HG03565 (cell line): ENCODE measurements at regions not wholly inside any gene's neighbourhood (a gene's known extent, or its start where the extent isn't known, plus 50 kb on each side); places are given as distances from the start of the nearest gene placed in this dataset.

Source experiments
- ATAC-seq: cut with Tn5 transposase; IDR thresholded peaks from one replicate; pipeline ENCODE4 v1.9.1; 2021; ENCODE audit warnings: mild to moderate bottlenecking, moderate library complexity; ENCODE audit not compliant: unreplicated experiment

DNA sequence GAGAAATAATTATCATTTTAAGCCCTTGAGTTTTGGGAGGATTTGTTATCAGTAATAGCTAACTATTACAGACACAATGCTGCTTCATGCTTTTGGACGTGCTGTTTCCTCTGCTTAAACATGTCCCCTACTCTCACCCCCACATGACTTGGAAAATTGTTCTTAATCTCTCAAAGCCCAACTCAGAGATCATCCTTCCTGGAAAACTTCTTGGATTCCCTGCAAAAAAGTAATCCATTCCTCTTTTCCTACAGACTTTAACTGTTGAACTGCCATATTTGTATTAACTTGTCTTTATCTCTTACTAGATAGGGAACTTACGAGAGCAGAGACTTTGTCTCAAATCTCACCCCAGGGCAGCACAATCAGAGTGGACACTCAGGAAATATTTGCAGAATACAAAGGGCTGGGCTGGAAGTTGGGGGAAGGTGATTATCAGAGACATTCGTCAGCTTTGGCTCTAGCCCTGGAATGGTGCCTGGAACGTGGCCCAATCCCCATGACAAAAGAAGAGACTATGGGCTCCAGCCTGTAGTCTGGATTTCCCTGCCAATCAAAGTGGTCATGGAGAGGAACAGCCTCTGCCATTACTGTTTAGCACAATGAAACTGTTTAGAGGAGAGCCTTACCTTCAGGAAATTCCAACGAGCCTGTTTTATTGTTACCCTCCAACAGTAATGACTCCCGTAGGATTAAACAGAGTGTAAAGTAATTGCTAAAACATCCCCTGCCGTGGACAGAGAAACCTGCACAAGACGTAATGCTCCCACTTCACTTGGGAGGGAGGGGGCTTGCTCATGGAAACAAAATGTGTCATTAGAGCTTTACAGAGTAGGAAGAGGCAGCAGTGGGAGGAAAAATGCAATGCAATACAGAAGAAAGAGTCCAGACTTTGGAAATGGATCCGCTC is 140.4 kb upstream of the AUTS2 start:
- ATAC-seq, result no peak

DNA sequence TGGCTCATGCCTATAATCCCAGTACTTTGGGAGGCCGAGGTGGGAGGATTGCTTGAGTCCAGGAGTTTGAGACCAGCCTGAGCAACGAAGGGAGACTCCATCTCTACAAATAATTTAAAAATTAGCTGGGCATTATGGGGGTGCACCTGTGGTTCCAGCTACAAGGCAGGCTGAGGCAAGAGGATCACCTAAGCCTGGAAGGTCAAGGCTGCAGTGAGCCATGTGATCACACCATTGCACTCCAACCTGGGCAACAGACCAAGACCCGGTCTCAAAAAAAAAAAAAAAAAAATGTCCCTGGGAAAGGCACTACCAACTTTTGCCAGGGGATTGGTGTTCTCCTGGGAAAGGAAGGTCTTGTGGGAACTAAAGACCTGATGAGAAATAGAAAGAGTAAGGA is 134.2 kb upstream of the AUTS2 start:
- no peak for ATAC-seq

DNA sequence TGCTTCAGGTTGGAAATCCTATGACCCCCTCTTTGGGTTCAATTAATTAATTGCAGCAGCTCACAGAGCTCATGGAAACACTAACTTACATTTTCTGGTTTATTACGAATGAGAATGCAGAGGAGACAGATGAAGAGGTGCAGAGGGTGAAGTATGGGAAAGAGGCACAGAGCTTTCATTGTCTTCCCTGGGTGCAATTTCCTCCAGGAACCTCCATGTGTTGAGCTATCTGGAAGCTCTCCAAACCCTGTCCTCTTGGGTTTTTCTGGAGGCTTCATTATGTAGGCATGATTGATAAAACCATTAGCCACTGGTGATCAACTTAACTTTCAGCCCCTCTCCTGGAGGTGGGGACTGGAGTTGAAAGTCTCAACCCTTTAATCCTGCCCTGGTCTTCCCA is 133.0 kb upstream of the AUTS2 start:
- ATAC-seq, result no peak

DNA sequence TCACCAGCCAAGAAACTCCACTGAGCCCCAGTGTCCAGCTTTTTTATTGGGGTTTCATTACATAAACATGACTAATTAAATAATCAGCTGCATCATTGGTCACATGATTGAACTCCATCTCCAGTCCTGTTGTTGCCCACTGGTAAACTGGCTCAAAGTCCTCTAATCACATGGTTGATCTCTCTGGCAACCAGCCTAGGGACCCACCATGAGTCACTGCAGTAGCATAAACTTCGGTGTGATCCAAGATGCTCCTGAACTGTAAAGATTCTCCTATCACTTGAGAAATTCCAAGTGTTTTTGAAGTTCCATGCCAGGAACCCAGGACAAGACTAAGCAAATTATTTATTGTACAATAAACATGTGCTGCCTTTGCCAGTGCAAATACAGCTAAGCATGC is 130.4 kb upstream of the AUTS2 start:
- no peak for ATAC-seq

DNA sequence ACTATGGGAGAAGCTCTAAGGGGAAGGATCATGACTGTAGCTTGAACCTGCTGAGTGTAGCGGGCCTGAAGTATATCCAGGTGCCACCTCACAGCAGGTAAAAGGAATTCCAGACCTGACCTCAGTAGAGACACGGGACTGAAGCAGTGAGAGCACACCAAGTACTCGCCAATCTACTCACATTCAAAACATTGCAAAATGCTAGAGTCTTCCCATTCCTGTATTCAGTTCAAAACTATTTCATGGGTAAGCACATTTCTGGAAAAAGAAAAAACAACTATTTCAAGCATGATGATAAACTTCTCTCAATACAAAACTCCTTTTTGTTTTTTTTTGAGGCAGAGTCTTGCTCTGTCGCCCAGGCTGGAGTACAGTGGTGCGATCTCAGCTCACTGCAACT is 121.9 kb upstream of the AUTS2 start:
- ATAC-seq, result no peak

DNA sequence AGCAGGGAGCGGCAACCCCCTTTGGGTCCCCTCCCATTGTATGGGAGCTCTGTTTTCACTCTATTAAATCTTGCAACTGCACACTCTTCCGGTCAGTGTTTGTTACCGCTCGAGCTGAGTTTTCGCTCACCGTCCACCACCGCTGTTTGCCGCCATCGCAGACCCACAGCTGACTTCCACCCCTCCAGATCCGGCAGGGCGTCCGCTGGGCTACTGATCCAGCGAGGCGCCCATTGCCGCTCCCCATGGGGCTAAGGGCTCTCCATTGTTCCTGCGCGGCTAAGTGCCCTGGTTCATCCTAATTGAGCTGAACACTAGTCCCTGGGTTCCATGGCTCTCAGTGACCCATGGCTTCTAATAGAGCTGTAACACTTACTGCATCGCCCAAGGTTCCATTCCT is 115.6 kb upstream of the AUTS2 start:
- ATAC-seq, result no peak

DNA sequence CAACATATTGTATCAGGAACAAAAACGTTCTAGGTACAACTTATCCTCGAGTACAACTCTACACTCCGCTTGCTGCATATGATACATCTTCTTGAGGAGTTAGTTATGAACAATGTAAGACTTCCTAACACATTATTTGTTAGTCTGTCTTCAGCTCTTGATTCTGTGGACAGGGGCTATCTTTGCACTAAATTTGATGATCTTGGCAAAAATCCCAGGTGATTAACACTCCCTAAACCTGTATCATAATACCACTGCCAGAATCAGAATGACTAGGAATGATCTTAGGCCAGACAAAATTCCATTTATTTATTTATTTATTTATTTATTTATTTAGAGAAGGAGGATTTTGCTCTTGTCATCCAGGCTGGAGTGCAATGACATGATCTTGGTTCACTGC is 108.7 kb upstream of the AUTS2 start:
- no peak for ATAC-seq

DNA sequence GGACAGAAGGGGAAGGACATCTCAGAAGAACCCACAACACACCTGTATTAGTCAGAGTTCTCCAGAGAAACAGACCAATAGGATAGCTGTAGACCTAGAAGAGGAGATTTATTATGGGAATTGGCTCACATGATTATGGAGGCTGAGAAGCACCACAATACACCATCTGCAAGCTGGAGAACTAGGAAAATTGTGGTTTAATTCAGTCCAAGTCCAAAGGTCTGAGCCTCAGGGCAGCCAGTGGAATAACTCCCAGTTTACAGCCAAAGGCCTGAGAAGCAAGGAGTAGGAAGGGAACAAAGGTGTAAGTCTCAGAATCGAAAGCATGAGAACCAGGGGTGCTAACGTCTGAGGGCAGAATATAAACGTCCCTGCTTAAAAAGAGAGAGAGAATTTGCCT is 99.6 kb upstream of the AUTS2 start:
- no peak for ATAC-seq

DNA sequence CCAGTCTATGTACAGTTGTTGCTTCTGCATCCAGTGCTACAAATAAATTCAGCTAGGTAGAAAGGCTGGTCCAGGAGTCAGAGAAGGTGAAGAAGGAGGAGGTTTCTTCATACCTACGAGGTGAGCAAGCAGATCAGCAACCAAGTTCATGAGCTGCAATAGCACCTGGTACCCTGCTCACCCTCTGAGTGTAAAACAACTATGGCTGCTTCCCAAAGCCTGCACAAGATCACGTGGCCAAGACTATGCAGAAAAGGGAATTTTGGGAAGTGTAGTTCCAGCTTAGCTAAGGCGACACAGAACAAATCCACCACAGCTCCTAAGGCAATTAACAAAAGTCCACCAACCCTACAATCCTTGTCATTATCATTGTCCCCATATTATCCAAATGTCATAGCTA is 95.9 kb upstream of the AUTS2 start:
- ATAC-seq, result no peak

DNA sequence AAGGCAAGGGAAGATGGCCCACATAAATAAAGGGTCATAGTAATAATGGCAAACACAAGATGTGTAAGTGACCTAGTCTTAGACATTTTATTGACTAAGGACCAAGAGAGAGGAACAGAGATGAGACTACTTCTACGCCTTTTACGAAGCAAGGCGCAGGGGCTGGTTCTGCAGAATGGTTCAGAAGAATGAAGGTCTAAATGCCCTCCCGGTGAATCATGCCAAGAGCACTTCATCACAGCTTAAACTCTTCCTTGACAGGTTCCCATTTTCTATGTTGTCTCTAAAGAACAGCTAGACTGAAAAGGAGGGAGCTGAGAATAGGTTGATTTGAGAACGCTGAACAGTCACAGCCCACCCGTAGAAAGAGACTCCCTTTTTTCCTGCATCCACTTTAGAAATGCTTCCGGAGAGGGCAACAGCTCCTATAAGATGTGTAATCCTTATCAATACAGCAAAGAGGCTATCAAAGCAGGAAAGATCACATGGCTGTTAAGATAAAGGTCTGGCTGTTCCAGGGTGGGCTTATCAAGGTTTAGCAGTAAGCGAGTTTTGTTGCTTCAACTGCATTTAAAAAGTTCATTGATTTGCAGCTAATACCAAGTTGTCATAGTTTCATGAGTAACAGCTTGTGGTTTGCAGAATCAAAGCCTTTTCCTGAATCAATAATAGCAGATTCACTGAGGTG is 93.4 kb upstream of the AUTS2 start:
- no peak for ATAC-seq

DNA sequence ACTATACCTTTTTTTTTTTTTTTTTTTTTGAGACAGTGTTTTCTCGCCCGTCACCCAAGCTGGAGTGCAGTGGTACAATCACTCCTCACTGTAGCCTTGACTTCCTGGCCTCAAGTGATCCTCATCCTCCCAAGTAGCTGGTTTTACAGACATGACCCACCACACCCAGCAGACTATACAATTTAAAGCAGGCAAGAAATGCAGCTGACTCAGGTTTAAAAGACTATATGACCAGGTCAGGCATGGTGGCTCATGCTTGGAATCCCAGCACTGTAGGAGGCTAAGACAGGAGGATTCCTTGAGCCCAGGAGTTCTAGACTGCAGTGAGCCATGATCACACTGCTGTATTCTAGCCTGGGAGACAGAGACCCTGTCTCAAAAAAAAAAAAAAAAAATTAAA is 89.5 kb upstream of the AUTS2 start:
- no peak for ATAC-seq

DNA sequence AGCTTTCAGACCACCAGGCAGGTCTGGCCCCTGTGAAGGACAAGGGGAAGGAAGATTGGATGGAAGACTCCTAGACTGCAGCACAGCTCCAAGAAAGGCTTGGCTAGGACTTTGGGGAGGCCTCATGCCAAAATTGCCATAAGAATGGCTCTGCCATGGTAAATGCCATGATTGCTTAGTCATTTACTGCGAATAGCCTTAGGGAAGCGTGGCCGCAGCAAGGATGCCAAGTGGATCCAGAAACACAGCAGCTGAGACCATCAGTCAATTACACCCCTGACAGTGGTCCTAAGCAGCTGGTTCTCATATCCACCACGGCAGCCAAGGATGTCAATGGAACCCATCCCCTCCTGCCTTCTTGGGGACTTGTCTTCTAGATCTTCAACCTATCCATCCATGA is 88.2 kb upstream of the AUTS2 start:
- ATAC-seq, result no peak

DNA sequence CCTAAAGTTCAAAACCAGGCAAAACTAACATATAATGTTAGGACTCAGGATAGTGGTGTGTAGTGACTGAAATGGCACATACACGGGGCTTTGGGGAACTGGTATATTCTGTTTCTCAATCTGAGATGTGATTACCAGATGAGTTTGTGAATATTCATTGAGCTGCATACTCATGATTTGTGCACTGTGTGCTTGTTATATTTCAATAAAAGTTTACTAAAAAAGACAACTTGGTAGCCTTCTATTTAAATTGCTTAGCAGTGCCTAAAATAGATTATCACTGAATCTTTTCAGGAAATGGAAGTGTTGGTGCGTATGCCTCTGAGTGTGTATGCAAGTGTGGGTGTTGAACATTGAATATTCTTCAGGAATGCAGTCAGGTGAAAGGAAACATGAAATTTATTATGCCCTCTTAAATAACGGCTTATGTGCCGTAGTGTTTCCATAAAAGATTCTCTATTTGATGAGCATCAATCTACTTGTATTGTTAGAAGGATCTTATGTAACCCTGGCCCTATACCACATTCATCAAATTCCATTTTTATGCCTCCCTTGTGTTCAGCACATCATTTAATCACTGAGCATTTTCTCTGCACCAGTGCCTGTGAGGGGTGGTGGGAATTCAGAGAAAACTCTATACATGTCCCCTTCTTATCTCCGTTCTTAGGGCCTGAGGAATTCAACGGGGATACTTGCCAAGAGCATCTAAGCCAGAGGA is 82.6 kb upstream of the AUTS2 start:
- ATAC-seq, result no peak

DNA sequence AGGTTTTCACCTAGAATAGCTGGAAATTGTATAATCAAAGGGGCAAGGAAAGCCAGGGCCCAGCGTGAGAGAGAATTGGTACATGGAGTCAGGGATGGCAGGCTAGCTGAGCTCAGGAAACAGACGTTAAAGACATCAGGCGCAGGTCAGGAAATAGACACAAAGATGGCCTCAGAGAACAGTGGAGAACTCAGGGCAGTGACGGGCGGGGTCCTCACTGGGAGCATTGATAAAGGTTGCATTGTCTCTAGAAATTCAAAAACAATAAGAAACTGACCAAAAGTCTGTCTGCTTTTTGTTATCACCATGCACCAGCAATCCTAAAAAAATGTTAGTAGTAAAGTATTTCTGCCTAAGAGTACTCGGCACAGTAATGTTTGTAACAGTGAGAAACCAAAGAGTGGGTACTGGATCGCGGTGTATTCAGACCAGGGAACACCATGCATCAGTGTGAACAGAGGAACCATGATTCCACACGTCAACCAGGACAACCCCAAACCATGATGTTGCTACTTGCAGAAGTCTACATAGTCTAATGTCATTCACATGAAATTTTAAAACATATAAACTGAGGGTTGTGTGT is 81.9 kb upstream of the AUTS2 start:
- no peak for ATAC-seq

DNA sequence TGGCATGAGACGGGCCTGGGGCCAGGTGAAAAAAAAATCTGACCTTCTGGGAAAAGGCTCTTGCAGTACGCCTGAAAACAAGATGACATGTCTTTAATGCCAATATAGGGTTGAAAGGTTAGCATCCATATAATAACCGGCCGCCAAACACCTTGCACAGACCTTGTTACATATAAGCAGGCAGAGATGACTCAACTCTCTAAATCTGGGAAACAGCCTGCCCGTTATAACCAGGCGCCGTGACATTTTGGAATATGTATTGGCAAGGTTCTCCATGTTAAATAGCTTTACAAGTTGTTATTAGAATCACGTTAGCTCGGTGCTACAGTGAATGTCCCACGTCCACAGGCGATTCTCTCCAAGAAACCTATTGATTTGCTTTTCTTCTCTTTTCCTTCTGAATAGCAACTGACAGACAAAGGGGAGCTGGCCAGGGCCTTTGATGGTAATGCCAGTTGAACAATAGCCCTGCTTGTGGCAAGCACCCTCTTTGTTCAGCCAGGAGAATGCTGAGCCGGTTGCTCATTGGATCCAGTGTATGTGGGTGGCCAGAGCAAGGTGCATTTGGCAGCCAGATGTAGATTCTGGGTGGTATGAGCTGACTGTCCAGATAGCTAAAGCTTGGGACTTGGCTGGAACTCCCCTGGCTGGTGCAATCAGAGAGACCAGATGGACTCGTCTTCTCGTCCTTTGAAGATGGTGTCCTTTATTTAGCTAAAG is 80.1 kb upstream of the AUTS2 start:
- no peak for ATAC-seq

DNA sequence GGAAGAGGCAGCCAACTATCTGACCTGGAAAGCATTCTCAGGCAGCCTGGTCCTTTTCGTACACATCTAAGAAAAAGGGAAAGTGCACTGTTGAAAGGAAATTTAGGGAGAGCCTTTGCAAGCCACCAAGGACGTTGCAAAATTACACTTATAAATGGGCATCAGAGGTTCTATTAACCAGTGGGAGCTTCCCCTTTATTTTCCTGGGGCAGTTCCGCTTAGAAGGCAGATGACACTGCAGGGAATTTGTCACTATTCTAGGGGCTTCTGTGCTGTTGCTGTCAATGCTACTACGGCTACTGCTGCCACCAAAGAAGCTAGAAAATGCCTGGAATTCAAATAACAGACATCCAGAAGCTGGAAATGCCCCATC is 79.6 kb upstream of the AUTS2 start:
- no peak for ATAC-seq

DNA sequence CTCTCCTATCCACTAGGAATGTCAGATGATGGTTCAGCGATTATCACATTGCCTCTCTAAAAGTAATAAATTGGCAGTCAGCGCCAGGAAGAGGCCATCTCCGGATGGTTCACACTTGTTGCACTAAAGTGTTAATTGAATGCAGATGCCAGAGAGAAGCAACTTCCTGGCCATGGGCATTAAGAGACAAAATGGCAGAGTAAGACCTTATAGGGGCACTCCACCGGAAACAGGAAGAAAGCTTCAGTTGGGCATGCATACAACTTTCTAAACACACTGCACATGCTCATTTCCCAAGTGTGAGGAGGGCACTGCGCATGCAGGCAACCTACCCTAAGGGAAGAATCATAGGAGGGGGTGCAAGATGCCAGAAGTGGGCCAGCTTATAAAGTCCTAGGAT is 71.7 kb upstream of the AUTS2 start:
- ATAC-seq, result no peak

DNA sequence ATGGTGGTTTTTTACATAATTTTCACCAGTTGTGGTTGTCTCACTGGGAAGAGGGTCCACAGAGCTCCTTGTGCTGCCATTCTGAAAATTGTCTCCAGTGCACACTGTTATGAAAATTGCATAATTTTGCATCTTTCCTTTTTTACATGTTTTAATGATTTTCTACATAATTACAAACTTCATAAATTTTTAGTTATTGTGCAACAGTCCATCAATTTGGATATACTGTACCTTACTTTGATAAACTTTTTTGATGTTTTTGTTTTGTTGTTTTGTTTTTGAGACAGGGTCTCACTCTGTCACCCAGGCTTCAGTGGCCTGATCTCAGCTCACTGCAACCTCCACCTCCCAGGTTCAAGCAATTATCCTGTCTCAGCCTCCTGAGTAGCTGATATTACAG is 70.6 kb upstream of the AUTS2 start:
- ATAC-seq, result no peak

DNA sequence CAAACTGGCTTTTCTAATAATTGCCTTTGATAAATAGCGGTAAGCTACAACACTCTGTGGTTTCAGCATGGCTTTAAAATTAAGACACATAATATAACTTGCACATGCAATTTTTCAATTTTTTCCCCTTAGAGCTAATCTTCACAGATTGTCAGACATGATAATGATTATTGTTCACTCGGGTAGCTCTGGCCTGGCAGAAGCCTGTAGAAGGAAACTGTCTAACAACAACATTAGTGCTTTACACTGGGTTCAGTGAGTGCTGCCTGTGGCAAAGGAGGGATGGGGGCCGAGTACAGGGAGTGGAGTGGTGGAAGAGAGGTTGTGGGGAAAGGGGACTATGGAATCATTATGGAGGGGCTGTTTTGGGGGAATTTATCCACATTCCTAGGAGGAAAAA is 67.2 kb upstream of the AUTS2 start:
- no peak for ATAC-seq

DNA sequence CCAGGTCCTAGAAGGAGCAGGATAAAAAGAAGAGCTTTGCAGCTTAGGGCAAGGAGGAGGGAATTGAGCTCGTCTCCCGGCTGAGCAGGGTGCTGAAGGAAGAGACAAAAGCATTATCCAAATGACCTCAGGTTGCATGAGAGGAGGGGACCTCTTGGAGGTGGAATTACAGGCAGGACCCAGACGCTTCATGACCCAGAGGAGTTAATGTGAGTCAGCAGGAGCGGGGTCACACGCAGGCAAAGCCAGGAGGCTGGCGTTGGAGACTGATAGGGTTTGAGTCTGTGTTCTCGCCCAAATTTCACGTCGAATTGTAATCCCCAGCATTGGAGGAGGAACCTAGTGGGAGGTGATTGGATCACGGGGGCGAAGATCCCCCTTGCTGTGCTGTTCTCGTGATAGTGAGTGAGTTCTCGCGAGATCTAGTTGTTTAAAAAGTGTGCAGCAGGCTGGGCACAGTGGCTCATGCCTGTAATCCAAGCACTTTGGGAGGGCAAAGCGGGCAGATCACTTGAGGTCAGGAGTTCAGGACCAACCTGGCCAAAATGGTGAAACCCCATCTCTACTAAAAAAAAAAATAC is 63.7 kb upstream of the AUTS2 start:
- no peak for ATAC-seq

DNA sequence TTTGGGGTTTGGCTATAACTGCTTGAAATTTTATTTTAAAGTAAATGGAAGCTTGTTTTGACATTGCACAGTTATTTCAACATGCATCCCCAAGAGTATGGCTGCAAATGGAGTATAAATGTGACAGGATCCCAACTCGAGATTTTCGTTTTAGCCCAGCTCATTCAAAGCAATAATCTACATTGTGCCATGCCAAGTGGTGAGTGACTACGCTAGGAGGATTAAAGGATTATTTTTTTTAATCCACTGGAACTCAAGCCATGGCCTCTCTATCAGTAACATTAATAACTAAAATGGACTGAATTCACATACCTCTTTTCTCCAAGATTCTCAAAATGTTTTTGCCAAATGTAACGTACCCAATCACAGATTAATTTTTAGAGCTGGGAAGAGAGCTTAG is 60.6 kb upstream of the AUTS2 start:
- no peak for ATAC-seq
